ENCODE measurements at regions not wholly inside any gene's neighbourhood (a gene's known extent, or its start where the extent isn't known, plus 50 kb on each side); places are given as distances from the start of the nearest gene placed in this dataset.

GRCh38 chr4:165680821-165681220, 192.2 kb upstream of the TLL1 start:
- no peak for DNase-seq (ENCODE audit: low read depth)
- no peak overlapping the region for H3K4me3 ChIP-seq (ENCODE audit: low read depth, low read length)
- TF ChIP-seq CTCF (conservative IDR thresholded peaks at IDR 0.05; ENCODE audit: low read depth, low read length) = no peak

- no peak for DNase-seq (ENCODE audit: low read depth)
- no peak overlapping the region for H3K4me3 ChIP-seq (ENCODE audit: low read depth, low read length)
These were observed 190.4 kb upstream of the TLL1 start for GRCh38 chr4:165682611-165683010.

GRCh38 chr4:165684177-165684805, 188.7 kb upstream of the TLL1 start:
- DNase-seq (ENCODE audit: low read depth) = peak; percentile 20
- no peak overlapping the region for H3K4me3 ChIP-seq (ENCODE audit: low read depth, low read length)
- TF ChIP-seq CTCF (conservative IDR thresholded peaks at IDR 0.05; ENCODE audit: low read depth, low read length) = no peak

More at GRCh38 chr4:165682611-165683010, 190.4 kb upstream of the TLL1 start:
- TF ChIP-seq CTCF (conservative IDR thresholded peaks at IDR 0.05; ENCODE audit: low read depth, low read length) = no peak

GRCh38 chr4:165686756-165687155, 186.3 kb upstream of the TLL1 start:
- H3K4me3 ChIP-seq (ENCODE audit: low read depth, low read length) = no peak overlapping the region
- DNase-seq (ENCODE audit: low read depth) = no peak
- no peak for TF ChIP-seq CTCF (conservative IDR thresholded peaks at IDR 0.05; ENCODE audit: low read depth, low read length)

- DNase-seq (ENCODE audit: low read depth) = no peak
- TF ChIP-seq CTCF (conservative IDR thresholded peaks at IDR 0.05; ENCODE audit: low read depth, low read length) = no peak
- no peak overlapping the region for H3K4me3 ChIP-seq (ENCODE audit: low read depth, low read length)
These were observed 183.9 kb upstream of the TLL1 start for GRCh38 chr4:165689159-165689558.

- TF ChIP-seq CTCF (conservative IDR thresholded peaks at IDR 0.05; ENCODE audit: low read depth, low read length) = no peak
- DNase-seq (ENCODE audit: low read depth) = peak; percentile 60
- H3K4me3 ChIP-seq (ENCODE audit: low read depth, low read length) = no peak overlapping the region
These were observed 181.0 kb upstream of the TLL1 start for GRCh38 chr4:165692082-165692481.

- no peak overlapping the region for H3K4me3 ChIP-seq (ENCODE audit: low read depth, low read length)
- no peak for TF ChIP-seq CTCF (conservative IDR thresholded peaks at IDR 0.05; ENCODE audit: low read depth, low read length)
- DNase-seq (ENCODE audit: low read depth) = no peak
These were observed 174.8 kb upstream of the TLL1 start for GRCh38 chr4:165698272-165698671.
